OCI-LY1 (cell line): ENCODE measurements at regions not wholly inside any gene's neighbourhood (a gene's known extent, or its start where the extent isn't known, plus 50 kb on each side); places are given as distances from the start of the nearest gene placed in this dataset.

Experiments
- H2AFZ ChIP-seq: fragments of 200-600 bp; sonication (generic), shearing (Covaris generic); 2 replicates; pipeline ENCODE4 v1.6.0; 2014; ENCODE audit warnings: antibody characterized with exemption, mild to moderate bottlenecking, low read length
- H3F3A ChIP-seq: fragments of 200-600 bp; sonication (generic), shearing (Covaris generic); 2 replicates; pipeline ENCODE4 v1.6.0; 2014; ENCODE audit warnings: mild to moderate bottlenecking, antibody characterized with exemption, low read length, moderate library complexity; ENCODE audit not compliant: insufficient read depth
- H3K27ac ChIP-seq: fragments of 200-600 bp; sonication (generic); 2 replicates; pipeline ENCODE4 v1.5.1; 2014; ENCODE audit warnings: low read length, mixed run types, mild to moderate bottlenecking, low read depth; ENCODE audit not compliant: poor library complexity, severe bottlenecking
- H3K27me3 ChIP-seq: fragments of 200-600 bp; sonication (generic); 2 replicates; pipeline ENCODE4 v1.6.0; 2014; ENCODE audit warnings: antibody characterized with exemption, mild to moderate bottlenecking, low read length, moderate library complexity; ENCODE audit not compliant: insufficient read depth
- H3K36me3 ChIP-seq: fragments of 200-600 bp; sonication (generic); 2 replicates; pipeline ENCODE4 v1.6.1; 2014; ENCODE audit warnings: mild to moderate bottlenecking, antibody characterized with exemption, low read length, moderate library complexity, mixed read lengths; ENCODE audit not compliant: insufficient read depth
- H3K4me1 ChIP-seq: fragments of 200-600 bp; sonication (generic); 2 replicates; pipeline ENCODE4 v1.5.1; 2014; ENCODE audit warnings: mild to moderate bottlenecking, low read length, moderate library complexity; ENCODE audit not compliant: insufficient read depth, severe bottlenecking
- H3K4me2 ChIP-seq: fragments of 200-600 bp; sonication (generic), shearing (Covaris generic); 2 replicates; pipeline ENCODE4 v1.6.1; 2014; ENCODE audit warnings: low read length
- H3K4me3 ChIP-seq: fragments of 200-600 bp; sonication (generic); 2 replicates; pipeline ENCODE4 v1.5.1; 2014; ENCODE audit warnings: low read length, low read depth, mild to moderate bottlenecking, mixed read lengths; ENCODE audit not compliant: poor library complexity, severe bottlenecking
- H3K79me2 ChIP-seq: fragments of 200-600 bp; shearing (Covaris generic); 2 replicates; pipeline ENCODE4 v1.6.1; 2016; ENCODE audit warnings: mixed run types, low read length, mixed read lengths; ENCODE audit not compliant: insufficient read depth
- H3K9ac ChIP-seq: fragments of 200-600 bp; sonication (generic), shearing (Covaris generic); 2 replicates; pipeline ENCODE4 v1.6.1; 2014; ENCODE audit warnings: mild to moderate bottlenecking, low read length, mixed read lengths
- H3K9me2 ChIP-seq: fragments of 200-600 bp; sonication (generic), shearing (Covaris generic); 2 replicates; pipeline ENCODE4 v1.6.1; 2014; ENCODE audit warnings: low read depth, mild to moderate bottlenecking, low read length, mixed read lengths
- H3K9me3 ChIP-seq: fragments of 200-600 bp; shearing (Covaris generic); 2 replicates; pipeline ENCODE4 v1.6.1; 2014; ENCODE audit warnings: low read length, mixed read lengths
- H4K20me1 ChIP-seq: fragments of 200-600 bp; sonication (generic), shearing (Covaris generic); 2 replicates; pipeline ENCODE4 v1.6.0; 2016; ENCODE audit warnings: mild to moderate bottlenecking, low read length; ENCODE audit not compliant: insufficient read depth
- EZH2 ChIP-seq: fragments of 200-600 bp; sonication (generic), shearing (Covaris generic); IDR thresholded peaks from 2 replicates; pipeline ENCODE4 v1.8.0; 2017; ENCODE audit warnings: borderline replicate concordance, mixed run types, mild to moderate bottlenecking, antibody characterized with exemption, low read length, moderate library complexity, mixed read lengths
- TF ChIP-seq, protein P1 (sequence below): fragments of 200-600 bp; sonication (generic), shearing (Covaris generic); IDR thresholded peaks from 2 replicates; pipeline ENCODE4 v1.5.1; 2017; ENCODE audit warnings: mild to moderate bottlenecking, antibody characterized with exemption, low read length, moderate library complexity, mixed read lengths

DNA sequence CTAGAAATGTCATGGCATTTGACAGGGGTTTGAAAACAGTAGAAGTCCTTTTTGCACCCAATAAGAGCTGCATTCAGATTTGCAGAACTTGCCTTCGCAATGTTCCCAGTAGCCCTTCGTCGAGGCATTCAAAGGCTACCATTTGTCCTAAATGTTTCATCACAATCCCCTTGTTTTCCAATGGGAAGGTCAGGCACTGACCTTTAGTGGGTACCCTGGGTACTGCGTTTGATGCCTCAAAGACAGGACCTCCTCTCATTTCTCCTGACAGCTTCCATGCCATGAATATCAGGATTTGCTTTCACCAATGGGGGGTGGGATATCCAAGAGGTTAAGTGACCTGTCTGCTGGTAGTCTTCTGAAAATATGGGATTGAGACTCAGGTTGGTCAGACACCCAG, 1063.1 kb downstream of the BCL11B start:
- TF ChIP-seq EZH2 = no peak
- TF ChIP-seq, protein P1, sequence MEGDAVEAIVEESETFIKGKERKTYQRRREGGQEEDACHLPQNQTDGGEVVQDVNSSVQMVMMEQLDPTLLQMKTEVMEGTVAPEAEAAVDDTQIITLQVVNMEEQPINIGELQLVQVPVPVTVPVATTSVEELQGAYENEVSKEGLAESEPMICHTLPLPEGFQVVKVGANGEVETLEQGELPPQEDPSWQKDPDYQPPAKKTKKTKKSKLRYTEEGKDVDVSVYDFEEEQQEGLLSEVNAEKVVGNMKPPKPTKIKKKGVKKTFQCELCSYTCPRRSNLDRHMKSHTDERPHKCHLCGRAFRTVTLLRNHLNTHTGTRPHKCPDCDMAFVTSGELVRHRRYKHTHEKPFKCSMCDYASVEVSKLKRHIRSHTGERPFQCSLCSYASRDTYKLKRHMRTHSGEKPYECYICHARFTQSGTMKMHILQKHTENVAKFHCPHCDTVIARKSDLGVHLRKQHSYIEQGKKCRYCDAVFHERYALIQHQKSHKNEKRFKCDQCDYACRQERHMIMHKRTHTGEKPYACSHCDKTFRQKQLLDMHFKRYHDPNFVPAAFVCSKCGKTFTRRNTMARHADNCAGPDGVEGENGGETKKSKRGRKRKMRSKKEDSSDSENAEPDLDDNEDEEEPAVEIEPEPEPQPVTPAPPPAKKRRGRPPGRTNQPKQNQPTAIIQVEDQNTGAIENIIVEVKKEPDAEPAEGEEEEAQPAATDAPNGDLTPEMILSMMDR = no peak
- Histone ChIP-seq H3K9ac (no peak overlapping the region), H3K4me1 (no peaks in the 10 kb centered on the region), H3K79me2 (no peaks in the 10 kb centered on the region), H3K4me3 (no peak overlapping the region), H3K27ac (no peak overlapping the region), H3K9me2 (no peaks in the 10 kb centered on the region), H3F3A (no peaks in the 10 kb centered on the region), H3K9me3 (no peaks in the 10 kb centered on the region), H3K27me3 (no peaks in the 10 kb centered on the region), H3K36me3 (no peaks in the 10 kb centered on the region), H2AFZ (no peak overlapping the region), H3K4me2 (no peak overlapping the region), H4K20me1 (no peaks in the 10 kb centered on the region)

DNA sequence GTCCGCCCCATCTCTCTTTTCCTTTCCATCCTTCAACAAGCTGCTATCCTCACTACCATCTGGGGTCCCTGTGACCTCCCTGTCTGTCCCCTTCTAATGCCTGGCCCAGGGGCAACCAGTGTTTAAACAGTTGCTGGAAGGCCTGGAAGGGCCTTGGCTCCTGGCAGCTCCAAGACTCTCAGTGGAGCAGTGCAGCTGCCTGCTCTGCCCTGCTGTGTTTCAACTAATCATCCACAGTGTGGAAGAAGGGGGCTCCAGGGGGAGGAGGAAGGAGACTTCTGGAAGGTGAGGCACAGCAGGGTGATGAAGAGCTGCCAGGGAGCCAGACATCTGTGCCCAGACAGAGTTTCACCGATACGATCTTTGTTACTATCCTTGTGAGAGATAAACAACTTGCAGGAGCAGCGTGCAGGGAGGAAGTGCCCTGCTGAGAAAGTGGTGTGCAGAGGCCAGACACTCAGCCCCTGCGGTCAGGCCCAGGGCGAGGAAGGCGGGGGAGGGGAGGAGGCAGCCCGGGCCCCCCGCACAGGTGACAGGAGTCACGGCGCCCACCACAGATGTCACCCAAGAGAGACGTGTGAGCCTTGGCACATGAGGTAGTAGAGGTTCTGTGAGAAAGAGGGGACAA, 1061.8 kb downstream of the BCL11B start:
- Histone ChIP-seq H3K4me1 (no peaks in the 10 kb centered on the region), H3K4me2 (no peak overlapping the region)

DNA sequence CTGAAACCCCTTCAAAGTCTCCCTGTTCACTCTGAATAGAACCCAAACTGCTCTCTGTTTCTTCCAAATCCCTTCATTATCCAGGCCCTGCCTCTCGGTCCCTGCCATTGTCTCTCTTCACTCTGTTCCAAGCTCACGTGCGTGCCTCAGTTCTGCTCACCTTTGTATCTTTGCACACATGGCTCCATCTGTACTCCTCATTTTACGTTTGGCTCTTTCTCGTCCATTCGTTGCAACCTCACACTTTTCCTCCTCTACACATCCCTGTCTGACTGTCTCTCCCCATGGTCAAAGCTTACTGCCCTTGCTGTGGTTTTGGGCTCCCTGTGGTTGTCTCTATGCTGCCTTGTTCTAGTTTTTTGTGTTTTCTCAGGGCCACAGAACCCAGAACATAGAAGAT, 1054.5 kb downstream of the BCL11B start:
- TF ChIP-seq EZH2 = no peak
- TF ChIP-seq, protein P1 = no peak
- Histone ChIP-seq H4K20me1 (no peaks in the 10 kb centered on the region), H3K9ac (no peak overlapping the region), H3K9me2 (no peaks in the 10 kb centered on the region), H3F3A (no peaks in the 10 kb centered on the region), H3K4me1 (no peaks in the 10 kb centered on the region), H3K9me3 (no peaks in the 10 kb centered on the region), H3K79me2 (no peaks in the 10 kb centered on the region), H3K27me3 (no peaks in the 10 kb centered on the region), H2AFZ (no peak overlapping the region), H3K27ac (no peak overlapping the region), H3K36me3 (no peaks in the 10 kb centered on the region), H3K4me3 (no peak overlapping the region), H3K4me2 (no peak overlapping the region)

More for the DNA sequence above, 1061.8 kb downstream of the BCL11B start:
- no peaks in the 10 kb centered on the region for H3K79me2 ChIP-seq
- no peak overlapping the region for H3K27ac ChIP-seq
- H3K4me3 ChIP-seq = no peak overlapping the region
- no peaks in the 10 kb centered on the region for H3K36me3 ChIP-seq
- no peak overlapping the region for H3K9ac ChIP-seq
- H2AFZ ChIP-seq = no peak overlapping the region
- H3K9me2 ChIP-seq = no peaks in the 10 kb centered on the region
- no peaks in the 10 kb centered on the region for H3K9me3 ChIP-seq
- TF ChIP-seq EZH2 = no peak
- TF ChIP-seq, protein P1 = no peak
- no peaks in the 10 kb centered on the region for H4K20me1 ChIP-seq
- no peaks in the 10 kb centered on the region for H3F3A ChIP-seq
- no peaks in the 10 kb centered on the region for H3K27me3 ChIP-seq
